ENCODE measurements at regions not wholly inside any gene's neighbourhood (a gene's known extent, or its start where the extent isn't known, plus 50 kb on each side); places are given as distances from the start of the nearest gene placed in this dataset.

DNA sequence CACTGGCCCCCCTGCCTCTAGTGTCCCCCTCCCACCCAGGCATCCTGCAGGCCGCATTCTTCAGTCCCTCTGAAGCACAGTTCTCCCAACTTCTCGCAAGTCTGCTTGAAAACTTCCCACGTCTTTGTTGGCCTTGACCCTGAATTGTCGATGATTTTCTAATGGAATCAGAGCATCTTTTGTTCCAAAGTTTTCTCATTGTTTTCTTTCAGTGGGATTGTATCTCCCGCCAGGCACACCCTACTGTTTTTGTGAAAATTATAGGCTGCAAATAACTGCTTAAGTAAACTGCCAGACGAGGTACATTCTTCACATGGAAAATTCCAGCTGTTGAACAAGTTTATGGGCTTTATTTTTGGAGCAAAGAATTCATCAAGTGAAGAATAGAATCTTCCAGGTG lies 122.6 kb upstream of the SLC25A48 start:
- TF ChIP-seq, protein P1, sequence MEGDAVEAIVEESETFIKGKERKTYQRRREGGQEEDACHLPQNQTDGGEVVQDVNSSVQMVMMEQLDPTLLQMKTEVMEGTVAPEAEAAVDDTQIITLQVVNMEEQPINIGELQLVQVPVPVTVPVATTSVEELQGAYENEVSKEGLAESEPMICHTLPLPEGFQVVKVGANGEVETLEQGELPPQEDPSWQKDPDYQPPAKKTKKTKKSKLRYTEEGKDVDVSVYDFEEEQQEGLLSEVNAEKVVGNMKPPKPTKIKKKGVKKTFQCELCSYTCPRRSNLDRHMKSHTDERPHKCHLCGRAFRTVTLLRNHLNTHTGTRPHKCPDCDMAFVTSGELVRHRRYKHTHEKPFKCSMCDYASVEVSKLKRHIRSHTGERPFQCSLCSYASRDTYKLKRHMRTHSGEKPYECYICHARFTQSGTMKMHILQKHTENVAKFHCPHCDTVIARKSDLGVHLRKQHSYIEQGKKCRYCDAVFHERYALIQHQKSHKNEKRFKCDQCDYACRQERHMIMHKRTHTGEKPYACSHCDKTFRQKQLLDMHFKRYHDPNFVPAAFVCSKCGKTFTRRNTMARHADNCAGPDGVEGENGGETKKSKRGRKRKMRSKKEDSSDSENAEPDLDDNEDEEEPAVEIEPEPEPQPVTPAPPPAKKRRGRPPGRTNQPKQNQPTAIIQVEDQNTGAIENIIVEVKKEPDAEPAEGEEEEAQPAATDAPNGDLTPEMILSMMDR (IDR thresholded peaks at IDR 0.05; ENCODE audit: poor library complexity, severe bottlenecking), result no peak
- TF ChIP-seq EZH2 (IDR thresholded peaks at IDR 0.05; ENCODE audit: borderline replicate concordance, insufficient read depth, low read length, poor library complexity, severe bottlenecking), result no peak
- TF ChIP-seq, protein P2, sequence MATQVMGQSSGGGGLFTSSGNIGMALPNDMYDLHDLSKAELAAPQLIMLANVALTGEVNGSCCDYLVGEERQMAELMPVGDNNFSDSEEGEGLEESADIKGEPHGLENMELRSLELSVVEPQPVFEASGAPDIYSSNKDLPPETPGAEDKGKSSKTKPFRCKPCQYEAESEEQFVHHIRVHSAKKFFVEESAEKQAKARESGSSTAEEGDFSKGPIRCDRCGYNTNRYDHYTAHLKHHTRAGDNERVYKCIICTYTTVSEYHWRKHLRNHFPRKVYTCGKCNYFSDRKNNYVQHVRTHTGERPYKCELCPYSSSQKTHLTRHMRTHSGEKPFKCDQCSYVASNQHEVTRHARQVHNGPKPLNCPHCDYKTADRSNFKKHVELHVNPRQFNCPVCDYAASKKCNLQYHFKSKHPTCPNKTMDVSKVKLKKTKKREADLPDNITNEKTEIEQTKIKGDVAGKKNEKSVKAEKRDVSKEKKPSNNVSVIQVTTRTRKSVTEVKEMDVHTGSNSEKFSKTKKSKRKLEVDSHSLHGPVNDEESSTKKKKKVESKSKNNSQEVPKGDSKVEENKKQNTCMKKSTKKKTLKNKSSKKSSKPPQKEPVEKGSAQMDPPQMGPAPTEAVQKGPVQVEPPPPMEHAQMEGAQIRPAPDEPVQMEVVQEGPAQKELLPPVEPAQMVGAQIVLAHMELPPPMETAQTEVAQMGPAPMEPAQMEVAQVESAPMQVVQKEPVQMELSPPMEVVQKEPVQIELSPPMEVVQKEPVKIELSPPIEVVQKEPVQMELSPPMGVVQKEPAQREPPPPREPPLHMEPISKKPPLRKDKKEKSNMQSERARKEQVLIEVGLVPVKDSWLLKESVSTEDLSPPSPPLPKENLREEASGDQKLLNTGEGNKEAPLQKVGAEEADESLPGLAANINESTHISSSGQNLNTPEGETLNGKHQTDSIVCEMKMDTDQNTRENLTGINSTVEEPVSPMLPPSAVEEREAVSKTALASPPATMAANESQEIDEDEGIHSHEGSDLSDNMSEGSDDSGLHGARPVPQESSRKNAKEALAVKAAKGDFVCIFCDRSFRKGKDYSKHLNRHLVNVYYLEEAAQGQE (IDR thresholded peaks at IDR 0.05; ENCODE audit: borderline replicate concordance), result no peak
- TF ChIP-seq MXI1 (conservative IDR thresholded peaks at IDR 0.05; ENCODE audit: poor library complexity, severe bottlenecking), result no peak
- no peak for TF ChIP-seq EP300 (conservative IDR thresholded peaks at IDR 0.05; ENCODE audit: poor library complexity, severe bottlenecking)

Measured in neural cell (in vitro differentiated cells).